NCI-H226 (cell line): ENCODE measurements at regions not wholly inside any gene's neighbourhood (a gene's known extent, or its start where the extent isn't known, plus 50 kb on each side); places are given as distances from the start of the nearest gene placed in this dataset.
A peak's percentile ranks its signal among the peaks of the same experiment; 100 is the strongest.

Experiments used
- DNase-seq: peaks from one replicate; pipeline ENCODE4 v3.0.0-alpha.2; 2015

DNA sequence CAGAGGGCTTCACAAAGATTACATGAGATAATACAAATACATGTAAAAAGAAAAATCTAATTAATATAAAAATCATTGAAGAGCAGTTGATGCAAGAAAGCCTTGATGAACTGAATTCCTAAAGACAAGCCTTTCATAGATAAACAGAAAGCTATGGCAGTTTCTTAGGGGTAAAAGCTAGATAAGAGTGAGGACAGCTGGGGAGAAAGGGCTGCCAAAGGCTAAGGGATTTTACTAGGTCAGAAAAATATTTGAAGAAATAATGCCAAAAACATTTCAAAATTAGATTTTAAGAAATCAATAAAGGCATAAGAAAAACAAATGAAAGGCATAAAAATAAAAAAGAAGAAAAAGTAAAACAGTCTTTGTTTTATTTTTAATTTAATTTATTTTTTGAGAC is 107.9 kb upstream of the ZNF366 start:
- no peak for DNase-seq

DNA sequence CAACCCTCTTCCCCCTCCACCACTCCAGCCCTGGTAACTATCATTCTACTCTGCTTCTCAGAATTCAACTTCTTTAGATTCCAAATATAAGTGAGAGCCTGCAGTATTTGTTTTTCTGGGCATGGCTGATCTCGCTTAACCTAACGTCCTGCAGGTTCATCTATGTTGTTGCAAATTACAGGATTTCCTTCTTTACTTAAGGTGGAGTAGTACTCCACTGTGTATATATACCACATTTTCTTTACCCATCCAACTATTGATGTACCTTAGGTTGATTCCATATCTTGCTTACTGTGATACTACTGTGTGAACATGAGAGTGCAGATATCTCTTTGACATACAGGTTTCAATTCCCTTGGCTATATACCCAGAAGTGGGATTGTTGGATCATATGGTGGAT is 106.3 kb upstream of the ZNF366 start:
- no peak for DNase-seq

DNA sequence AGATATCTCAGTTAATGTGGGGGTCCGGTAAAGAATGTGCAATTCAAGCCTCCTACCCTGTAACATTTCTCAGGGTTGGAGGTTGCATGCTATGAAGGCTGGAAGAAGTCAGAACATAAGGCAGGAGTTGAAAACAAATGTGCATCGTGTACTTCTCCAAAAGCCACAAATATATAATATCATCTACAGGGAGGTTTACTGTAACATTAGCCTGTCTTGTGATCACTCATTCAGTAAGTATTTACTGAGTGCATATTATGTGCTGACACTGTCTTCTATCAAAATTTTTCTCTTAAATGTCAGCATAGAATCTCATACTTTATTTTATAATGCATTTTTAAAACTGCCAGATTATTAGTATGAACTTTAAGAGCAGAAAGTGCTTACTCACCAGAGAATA is 105.6 kb upstream of the ZNF366 start:
- DNase-seq: no peak

DNA sequence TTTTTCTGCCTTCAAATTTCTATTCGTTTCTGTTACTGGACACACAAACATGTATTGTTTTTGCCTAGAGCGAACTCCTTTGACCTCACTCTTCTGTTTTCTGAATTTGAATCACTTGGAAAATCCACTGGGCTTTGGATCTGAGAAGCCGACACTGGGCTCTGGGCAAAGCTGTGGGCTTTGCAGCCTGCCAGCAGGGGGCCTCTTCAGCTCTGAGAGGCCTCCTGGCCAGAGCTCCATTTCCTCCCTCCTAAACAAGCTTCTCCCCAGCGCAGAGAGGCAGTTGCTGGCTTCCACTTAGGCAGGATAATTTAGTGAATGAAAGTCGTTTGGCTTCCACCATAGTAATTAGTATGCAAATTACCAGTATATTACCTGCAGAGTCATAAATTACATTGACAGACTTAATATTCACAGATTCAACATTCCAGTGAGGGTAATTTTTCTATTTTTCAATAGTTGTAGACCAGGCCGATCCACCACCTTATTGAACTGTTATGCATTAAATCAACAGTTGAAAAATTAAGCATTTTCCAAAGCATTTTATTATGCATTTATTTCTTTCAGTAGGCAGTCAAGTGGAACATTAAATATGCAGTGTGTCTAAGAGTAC is 104.0 kb upstream of the ZNF366 start:
- peak; percentile 39 for DNase-seq

DNA sequence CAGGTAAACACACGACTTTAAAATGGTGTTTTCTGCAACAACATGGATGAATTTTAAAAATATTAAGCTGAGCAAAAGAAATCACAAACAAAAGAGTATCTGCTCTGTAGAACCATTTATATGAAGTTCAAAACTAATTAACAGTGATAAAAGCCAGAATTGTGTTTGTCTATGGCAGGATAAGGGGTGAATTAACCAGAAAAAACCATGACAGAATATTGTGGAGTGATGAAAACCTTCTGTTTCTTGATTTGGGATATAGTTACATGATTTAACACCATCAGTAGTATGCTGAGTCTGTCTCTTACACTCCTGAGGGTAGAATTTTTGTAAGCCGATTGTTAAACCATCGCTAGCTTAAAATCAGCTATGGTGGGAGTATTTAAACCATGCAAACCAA is 101.7 kb upstream of the ZNF366 start:
- DNase-seq: no peak

DNA sequence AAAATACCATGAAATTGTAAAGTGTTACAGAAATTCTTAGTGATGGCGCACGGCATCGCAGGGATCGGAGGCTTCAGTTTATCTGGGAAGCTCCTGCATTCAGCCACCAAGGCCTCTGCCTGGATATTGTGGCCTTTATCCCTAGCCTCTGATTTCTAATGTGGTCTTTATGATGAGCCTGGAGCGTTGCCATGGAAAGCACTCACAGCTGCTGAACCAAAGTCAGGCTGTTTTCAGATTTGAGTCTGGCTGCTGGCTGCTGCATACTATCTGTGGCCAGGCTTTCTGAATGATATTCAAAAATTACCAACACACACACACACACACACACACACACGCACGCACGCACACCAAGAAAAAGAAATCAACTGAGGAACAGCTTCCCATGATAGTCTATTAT is 101.1 kb upstream of the ZNF366 start:
- no peak for DNase-seq

DNA sequence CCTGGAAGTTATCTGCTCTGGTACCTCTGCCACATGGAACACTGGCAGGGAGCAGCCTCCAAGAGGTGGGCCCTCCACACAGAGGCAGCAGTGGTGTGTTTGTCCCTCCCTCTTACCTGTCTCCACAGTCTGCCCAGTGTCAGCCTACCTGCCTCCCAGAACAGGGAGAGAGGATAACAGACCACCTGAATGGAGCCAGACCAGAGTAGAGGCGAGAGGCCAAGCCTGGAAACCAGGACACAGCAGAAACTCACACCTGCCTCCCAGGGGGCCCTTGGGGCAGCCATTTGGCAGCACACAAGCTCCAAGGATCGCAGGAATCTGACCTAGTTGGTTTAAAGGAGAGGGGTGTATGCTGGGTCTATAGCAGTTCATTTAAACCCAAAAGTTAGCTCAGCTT is 100.2 kb upstream of the ZNF366 start:
- DNase-seq: no peak

DNA sequence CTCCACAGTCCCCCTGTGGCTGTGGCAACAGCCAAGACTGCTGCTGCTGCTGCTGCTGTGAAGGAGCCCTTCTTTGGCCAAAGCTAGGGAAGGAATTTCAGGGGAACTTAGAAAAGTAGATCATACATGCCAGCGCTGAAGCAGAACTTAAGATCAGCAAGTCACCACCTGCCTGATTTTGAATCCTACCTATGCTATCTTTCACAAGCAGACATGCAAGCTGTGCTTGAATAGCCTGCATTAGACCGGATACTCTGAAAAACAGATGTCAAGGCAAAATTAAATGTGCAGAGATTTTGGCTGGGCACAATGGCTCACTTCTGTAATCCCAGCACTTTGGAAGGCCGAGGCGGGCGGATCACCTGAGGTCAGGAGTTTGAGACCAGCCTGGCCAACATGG is 99.3 kb upstream of the ZNF366 start:
- DNase-seq: no peak

DNA sequence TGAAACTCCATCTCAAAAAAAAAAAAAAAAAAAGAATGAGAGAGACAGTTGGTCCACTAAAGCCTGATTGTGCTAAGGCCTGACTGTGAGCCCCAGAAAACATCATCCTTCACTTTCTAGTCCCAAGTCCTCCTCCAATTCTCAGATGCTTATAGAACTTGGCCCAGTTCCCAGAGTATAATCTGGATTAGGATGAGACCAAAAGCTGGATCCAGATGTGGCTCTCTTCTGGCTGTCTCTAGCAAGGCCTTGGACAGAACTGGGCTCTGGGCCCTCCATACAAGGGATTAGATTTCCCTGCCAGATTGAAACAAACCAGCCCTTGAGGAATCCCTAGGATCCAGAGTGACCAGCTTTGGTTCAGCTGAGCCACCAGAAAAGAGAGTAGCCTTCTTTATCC is 98.4 kb upstream of the ZNF366 start:
- no peak for DNase-seq

DNA sequence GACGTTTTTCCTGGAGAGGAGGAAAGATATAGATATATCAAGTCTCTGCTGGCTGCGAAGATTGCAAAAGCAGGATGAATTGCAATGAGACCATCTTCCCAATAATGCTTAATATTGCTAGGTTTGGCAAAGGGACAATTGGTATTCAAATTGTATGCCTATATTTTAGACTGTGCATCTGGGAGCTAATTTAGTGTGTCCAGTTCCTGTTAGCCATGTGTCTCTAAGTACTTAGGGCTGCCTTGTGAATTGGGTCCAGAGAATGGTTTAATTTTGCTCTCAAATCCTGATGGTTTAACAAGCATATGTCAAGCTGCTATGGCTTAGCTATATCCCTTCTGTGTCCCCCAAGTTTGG is 97.6 kb upstream of the ZNF366 start:
- DNase-seq: no peak

DNA sequence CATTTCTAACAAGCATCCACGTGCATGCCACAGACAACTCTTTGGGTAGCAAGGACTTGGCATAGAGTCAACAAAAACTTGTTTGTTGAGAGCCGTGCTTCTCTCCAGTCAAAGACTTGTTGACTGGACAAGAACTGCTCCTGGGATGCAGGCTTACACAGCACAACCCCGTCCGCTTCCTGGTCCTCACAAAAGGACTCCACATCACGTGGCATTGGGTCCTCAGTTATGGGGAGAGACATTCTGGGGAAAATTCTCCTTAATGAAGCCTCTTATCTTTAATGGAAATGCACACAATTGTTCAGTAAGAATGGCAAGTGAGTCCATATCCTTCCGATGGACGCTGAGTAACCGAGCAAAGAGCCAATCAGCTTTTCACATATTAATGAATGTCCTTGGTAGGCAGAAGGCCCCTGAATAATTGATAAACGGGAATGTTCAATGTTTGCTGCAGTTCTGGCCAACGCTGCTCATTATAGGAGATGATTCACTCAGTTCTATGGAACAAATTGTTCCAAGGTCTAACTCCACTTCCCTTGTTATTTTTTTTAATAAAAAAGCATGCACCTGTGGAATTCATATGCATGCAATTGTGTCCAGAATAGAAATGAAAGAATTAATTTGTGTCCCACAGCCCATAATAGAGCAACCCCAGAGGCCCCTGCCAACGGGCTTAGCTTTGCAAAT is 97.0 kb upstream of the ZNF366 start:
- no peak for DNase-seq

DNA sequence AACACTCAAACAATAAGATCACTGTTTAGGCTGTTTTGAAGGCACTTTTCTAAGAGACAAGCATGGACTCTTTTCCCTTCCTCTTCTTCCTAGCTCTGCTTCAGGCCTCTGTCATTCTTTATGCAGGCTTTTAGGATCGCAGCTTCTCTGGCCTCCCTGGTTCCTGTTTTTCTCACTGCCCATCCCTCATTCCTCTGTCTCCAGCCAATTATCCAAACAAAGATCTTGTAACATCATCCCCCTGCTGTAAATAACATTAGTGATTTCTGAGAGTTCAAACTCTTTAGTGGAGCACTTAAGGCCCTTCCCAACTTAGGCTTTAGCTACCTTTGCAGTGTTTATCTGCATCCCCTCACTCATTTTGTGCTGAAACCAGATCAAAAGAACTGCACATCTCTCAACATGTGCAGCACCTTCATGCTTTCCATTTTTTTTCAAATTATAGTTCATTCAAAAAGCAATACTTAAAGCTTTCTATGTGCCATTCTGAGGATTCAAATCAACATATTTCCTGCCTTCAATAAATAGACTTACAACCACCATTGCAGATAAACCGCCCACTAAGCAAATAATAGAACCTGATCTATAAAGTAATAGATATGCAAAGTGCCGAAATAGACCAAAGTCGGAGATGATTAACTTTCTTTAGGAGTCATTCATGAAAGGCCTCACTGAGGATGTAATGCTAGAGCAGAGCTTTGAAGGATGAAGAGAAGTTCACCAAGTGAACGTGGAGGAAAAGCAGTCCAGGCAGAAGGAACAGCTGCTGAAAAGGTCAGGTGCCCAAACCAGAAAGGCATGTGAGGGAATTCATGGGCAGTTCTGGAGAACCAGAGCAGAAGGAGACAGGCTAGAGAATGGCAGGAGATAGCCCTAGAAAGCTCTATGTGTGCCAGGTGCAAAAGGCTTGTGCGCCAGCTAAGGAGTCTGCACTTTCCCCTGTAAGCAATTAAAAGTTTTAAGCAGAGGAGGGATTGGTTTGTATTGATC is 95.8 kb upstream of the ZNF366 start:
- no peak for DNase-seq

DNA sequence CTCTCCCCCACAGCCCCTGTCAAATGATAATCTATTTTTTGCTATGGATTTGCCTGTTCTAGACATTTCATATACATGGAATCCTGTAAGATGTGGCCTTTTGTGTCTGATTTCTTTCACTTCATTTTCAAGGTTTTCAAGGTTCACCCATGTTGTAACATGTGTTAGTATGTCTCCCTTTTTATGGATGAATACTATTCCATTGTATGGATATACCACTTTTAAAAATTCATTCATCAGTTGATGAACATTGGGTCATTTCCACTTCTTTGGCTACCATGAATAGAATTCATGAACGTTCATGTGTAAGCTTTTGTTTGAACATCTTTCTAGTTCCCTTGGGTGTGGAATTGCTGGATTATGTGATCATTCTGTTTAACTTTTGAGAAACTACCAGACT is 94.7 kb upstream of the ZNF366 start:
- DNase-seq: no peak

DNA sequence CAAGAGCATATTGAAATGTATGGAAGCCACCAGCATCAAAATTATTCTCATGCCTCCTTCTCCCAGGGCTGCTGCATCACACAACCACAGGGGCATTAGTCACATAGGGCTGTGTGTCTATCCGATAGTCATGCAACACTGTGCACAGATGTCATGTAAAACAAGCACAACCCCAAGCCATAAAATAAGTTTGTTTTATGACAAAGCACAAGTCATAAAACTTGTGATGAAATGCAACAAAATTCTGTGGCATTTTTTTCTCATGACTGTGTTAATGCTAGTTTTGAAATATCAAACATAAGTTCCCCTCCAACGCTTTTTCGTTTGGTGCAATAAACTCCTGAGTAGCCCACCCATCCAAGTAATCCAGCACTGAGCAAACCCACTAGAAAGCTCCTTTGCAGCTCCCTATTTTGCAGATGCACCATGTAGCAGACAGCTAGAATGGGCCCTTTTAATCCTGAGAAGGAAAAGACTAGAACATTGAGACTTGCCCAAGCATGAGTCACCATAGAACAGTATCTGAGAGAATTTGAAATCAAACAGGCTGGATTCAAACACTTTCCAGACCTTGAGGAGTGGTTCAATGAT is 93.3 kb upstream of the ZNF366 start:
- DNase-seq: peak; percentile 63

DNA sequence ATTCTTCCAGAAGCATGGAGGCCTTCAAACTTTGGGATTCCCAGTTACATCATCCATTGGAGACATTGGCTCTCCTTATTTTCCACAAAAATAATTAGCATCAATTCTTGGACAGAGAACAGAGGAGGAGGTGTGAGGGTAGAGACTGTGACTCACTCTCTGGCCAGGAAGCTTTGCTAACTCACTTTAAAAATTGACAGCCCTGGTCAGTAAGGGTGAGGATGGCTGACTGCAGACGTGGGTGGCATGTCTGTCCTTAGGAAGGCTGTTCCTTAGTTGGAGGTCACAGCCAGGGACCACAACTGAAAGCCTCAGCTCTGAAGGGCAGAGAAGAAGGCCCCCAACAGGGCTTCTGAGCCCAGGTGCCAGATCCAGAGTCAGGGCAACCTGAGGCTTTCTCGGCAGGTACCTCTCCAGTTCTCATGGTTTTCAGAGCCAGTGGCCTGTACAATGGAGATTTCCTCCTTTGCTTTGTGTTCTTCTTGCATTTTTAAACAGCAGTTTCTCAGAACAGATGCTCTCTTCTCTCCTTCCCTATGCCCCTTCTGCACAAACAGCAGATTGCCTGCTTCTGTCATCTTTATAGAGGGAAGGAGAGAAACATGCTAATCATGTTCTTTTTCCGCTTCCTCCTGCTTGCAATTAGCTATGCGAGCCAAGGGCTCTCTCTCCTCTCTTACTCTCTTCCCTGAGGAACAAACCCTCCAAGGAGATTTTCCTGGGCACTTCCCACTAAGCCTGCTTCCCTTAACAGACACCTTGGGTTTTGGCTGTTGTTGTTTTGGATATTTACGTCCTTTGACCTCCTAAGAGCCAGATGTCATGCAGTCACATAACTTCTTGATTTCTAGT is 92.5 kb upstream of the ZNF366 start:
- peak; percentile 60 for DNase-seq

DNA sequence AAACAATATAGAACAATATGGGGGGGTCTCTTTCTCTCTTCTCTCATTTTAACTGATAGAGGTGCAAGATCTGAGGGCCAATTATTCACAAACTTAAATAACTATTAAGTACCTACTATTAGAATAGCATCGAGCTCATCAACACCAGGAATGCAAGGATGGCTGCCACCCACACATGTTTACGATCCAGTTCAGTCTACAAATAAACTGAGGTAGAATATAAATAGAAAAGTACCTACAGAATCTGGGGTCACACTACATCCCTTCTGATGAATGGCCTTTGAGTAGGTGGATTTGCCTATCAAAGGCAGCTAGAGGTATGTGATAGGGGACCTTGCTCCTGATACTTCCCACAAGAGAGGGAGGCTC is 91.8 kb upstream of the ZNF366 start:
- no peak for DNase-seq

DNA sequence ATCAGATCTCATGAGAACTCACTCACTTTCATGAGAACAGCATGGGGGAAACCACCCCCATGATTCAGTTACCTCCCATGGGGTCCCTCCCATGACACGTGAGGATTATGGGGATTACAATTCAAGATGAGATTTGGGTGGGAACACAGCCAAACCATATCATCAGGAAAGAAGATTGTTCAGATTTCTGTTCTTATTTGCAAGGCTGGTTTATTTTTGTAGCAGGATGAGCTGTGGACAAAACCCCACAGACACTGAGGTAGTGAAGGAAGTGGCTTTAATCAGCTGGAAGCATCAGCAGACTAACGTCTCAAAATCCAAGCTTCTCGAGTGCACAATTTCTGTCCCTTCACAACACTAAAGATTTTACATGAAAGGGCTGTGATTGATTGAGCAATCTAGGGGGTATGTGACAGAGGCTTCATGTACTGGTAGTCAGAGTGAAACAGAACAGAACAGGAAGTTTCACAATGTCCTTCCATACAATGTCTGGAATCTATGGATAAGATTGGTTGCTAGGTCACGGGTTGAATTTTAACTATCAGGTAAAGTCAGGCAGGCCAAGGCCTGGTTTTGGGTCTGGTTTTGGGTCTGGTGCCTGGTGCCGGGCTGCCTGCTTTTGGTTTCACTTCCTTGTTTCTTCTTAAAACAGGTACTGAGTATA is 91.3 kb upstream of the ZNF366 start:
- peak; percentile 26 for DNase-seq

DNA sequence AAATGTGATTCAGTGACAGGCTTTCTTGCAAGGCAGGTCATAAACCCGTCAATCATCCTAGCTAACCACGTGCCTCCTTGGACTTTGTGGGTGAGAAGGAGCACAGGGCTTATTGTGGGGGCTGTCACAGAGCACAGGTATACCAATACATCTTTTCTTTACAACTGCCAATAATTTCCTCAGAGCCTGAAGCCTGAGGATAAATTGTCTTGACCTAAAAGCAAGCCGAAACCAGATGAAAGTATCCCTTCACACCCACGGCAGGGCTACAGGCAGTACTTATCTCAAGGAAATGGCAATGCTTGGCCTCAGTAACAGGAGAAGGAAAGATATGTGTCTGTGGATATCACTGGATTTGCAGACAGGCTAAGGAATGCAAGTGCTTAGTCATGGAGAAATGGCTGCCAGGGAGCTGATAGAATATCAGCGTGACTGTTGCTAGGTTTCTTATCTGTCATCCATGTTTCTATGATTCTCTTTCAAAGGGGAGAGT is 90.3 kb upstream of the ZNF366 start:
- peak; percentile 97 for DNase-seq

DNA sequence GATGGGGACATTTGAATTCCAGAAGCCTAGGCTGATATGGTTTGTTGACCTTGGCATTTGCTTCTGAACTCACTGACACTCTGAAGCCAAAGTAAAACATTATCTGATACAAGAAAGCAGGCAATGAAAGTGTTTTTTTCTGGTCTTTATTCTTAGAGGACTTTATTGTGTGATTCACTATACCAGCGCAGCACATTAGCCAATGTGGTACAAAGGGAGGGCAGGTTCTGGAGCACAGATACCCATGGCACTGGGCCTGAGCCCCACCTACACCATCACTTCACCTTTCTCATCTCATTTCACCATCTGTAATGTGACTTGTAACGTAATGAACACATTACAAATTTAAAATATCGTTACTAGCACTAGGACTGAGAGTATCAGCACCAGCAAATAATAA is 89.7 kb upstream of the ZNF366 start:
- peak; percentile 24 for DNase-seq

DNA sequence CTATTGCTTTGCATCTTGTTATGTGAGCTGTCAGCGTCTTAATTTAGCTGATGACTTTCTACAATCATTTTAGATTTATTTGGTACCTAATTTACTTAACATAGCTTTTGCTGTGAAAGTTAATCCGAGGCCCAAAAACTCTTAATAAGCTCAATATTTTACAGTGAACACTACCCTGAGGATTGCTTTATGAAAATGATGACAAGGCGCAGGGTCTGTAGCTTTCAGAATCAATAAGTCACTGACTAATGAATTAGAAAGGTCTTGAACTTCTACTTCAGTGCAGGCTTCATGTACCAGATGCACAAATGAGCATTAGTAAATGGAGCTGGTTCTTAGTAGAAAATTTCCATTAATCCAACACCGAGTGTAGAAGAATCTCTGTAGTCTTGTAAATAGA is 81.4 kb upstream of the ZNF366 start:
- DNase-seq: no peak

DNA sequence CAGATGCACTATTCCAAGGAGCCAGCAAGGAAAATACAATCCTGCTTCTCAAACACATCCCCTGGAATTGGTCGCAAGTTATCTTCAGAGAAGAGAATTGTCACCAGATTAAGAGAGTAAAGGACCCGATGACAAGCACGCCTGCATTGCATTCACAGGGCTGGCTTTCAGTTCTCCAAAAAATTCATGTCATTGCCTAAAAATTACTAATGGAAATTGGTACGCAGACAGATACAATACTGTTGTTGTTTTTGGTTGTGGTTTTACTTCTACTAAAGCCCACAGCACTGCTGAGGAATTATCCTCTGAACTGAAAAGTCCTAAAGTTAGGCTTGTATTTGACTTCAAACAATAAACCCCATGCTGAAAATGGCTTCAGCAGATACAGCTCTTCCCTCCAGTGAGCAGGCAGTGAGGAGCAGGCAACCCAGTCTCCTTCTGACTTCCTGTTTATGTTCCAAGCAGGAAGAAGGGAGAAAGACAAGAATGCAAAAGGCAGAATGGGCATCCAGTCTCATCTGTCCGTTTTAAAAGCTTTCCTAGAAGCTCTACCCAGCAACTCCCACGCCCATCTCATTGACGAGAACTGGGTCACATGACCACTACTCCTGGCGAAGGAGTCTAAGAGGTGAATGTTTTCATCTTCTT is 80.6 kb upstream of the ZNF366 start:
- DNase-seq: no peak
